Astrocyte of the spinal cord (primary cell): ENCODE measurements at regions not wholly inside any gene's neighbourhood (a gene's known extent, or its start where the extent isn't known, plus 50 kb on each side); places are given as distances from the start of the nearest gene placed in this dataset.

Source experiments
- DNase-seq: peaks from one replicate; pipeline ENCODE4 v3.0.0; 2011; ENCODE audit warnings: low read depth, low spot score
- H3K4me3 ChIP-seq: 2 replicates; pipeline ENCODE4 v1.5.1; 2011; ENCODE audit warnings: low read depth, mild to moderate bottlenecking, low read length, moderate library complexity
- in situ Hi-C: cut with HindIII; loops from 2 replicates; pipeline ENCODE4 v1.10.0; 2017; ENCODE audit warnings: low sequenced_read_pairs
- TF ChIP-seq, protein P1 (sequence below): IDR thresholded peaks from 2 replicates; pipeline ENCODE4 v1.5.1; 2012; ENCODE audit warnings: low read depth, mild to moderate bottlenecking, low read length, inconsistent platforms

DNA sequence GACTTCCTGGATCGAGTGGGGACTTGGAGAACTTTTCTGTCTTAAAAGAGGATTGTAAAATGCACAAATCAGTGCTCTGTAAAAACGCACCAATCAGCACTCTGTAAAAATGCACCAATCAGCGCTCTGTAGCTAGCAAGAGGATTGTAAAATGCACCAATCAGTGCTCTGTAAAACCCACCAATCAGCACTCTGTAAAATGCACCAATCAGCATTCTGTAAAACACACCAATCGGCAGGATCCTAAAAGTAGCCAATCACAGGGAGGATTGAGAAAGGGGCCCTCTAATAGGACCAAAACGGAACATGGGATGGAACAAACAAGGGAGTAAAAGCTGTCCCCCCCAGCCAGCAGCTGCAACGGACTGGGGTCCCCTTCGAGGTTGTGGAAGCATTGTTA is 587.4 kb upstream of the ALCAM start:
- in situ Hi-C loops = no loop called here
- TF ChIP-seq, protein P1, sequence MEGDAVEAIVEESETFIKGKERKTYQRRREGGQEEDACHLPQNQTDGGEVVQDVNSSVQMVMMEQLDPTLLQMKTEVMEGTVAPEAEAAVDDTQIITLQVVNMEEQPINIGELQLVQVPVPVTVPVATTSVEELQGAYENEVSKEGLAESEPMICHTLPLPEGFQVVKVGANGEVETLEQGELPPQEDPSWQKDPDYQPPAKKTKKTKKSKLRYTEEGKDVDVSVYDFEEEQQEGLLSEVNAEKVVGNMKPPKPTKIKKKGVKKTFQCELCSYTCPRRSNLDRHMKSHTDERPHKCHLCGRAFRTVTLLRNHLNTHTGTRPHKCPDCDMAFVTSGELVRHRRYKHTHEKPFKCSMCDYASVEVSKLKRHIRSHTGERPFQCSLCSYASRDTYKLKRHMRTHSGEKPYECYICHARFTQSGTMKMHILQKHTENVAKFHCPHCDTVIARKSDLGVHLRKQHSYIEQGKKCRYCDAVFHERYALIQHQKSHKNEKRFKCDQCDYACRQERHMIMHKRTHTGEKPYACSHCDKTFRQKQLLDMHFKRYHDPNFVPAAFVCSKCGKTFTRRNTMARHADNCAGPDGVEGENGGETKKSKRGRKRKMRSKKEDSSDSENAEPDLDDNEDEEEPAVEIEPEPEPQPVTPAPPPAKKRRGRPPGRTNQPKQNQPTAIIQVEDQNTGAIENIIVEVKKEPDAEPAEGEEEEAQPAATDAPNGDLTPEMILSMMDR = no peak
- no peak overlapping the region for H3K4me3 ChIP-seq
- DNase-seq = no peak

DNA sequence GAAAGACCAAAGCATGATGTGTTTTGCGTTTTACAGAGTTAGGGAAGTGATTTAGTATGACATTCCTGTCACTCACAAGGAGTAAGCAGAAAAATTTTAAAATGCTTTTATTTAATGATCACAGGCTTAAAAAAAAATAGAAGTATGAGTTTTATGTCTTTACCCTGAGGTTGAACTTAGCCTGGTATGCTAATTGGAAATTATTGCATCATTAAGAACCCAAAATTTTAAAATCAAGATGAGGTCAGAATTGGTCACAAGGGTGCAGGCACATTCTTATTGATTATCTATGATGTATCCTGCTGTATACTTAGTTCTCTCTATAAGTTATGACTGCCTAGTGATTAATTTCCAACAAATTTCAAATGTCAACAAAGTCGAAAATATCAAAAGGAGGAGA is 585.6 kb upstream of the ALCAM start:
- no peak for DNase-seq
- TF ChIP-seq, protein P1 = no peak
- H3K4me3 ChIP-seq = no peak overlapping the region
- in situ Hi-C loops = no loop called here

DNA sequence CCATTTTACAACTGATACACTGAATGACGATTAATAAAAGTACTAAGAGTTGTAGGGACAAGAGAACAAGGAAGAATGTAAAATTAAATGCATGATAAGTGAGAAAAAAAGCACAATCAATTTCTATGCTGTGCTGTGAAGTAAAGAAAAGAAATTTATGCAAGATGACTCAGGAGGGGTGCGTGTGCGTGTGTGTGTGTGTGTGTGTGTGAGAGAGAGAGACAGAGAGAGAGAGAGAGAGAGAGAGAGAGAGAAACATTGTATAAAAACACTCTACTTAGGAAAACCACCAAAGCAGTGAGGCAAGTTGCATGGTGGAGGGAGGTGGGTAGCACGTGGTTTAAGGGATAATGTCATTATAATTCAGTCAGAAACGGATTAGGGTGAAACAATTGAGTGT is 580.8 kb upstream of the ALCAM start:
- H3K4me3 ChIP-seq = no peak overlapping the region
- DNase-seq = peak; percentile 15
- in situ Hi-C loops = no loop called here
- TF ChIP-seq, protein P1 = no peak

DNA sequence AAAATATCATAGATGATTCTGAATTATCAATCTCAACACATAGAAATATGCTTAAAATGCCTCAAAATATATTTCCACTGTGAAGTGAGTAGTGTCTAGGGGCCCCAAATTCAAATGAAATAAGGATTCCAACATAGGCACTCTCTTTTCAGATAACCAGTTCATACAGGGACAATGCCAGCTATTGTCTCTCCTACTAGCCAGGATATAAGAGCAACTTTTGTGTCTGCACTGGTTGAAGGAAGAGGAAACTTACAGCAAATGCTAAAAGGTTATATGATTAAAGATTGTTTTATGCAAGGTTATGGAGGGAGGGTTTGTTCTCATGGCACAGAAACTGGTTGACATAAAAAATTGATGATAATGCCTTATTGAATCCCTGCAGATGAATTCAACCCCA is 579.4 kb upstream of the ALCAM start:
- in situ Hi-C loops = no loop called here
- TF ChIP-seq, protein P1 = no peak
- no peak overlapping the region for H3K4me3 ChIP-seq
- DNase-seq = no peak

DNA sequence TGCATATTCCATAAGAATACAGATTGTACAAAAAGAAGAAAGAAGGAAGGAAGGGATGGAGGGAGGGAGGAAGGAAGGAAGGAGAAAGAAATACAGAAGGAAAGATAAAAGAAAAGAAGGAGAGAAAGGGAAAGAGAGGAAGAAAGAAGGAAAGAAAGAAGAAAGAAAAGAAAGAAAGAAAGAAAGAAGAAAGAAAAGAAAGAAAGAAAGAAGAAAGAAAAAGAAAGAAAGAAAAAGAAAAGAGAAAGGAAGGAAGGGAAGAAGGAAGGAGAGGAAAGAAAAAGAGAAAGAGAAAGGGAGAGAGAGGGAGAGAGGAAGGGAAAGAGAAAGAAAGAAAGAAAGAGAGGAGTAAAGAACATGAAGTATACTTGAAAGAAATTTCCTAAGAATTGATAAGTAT is 577.9 kb upstream of the ALCAM start:
- in situ Hi-C loops = no loop called here
- TF ChIP-seq, protein P1 = no peak
- no peak for DNase-seq
- H3K4me3 ChIP-seq = no peak overlapping the region

DNA sequence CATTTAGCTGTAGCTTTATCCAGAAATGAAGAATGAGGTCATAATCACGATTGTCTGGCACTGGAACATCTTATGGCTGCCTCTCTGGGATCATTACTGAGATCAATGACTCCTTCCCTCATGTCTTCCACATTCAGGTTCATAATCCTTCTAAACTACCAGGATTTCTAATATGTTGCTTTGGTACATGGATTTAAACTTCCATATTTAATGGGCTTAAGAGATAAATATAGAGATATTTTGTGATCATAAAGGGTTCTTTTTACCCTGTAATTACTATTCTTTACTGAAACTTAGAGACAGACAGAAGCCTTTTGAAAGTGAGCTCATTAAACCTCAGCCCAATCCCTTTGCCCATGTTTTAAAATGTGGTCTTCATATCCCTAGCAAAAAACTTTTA is 575.4 kb upstream of the ALCAM start:
- in situ Hi-C loops = no loop called here
- H3K4me3 ChIP-seq = no peak overlapping the region
- TF ChIP-seq, protein P1 = no peak
- no peak for DNase-seq

DNA sequence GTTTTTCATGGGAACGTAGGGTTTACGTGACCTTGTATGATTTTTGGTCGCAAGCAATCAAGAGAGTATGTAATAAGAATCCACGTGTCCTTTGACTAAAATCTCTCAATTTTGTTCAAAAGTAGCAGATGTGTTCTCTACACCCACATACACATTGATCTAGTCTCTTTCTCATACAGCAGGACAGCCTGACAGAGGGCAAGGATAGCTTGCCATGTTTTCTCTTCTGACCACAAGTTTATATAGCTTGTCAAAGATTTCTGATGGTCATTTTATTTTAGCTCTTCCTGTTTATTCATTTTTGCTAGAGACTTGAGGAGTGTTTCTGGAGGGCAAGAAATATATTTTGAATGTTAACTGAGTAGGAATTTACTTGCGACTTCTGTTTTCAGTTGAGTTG is 570.2 kb upstream of the ALCAM start:
- in situ Hi-C loops = no loop called here
- no peak for DNase-seq

More for the DNA sequence above, 570.2 kb upstream of the ALCAM start:
- H3K4me3 ChIP-seq = no peak overlapping the region
- TF ChIP-seq, protein P1 = no peak
